Stimulated activated CD4-positive, alpha-beta T cell treated with anti-CD3 and anti-CD28 coated beads, Interleukin-1b, Interleukin-23, amount 100 ng/mL, for 24 hours (primary cell): ENCODE measurements at regions not wholly inside any gene's neighbourhood (a gene's known extent, or its start where the extent isn't known, plus 50 kb on each side); places are given as distances from the start of the nearest gene placed in this dataset.

Experiments
- DNase-seq, 4 experiments: peaks; one replicate each; pipeline ENCODE4 v3.0.0-alpha.2; 2020; ENCODE audit warnings: low read depth in 4 of 4, low spot score in 1 of 4

DNA sequence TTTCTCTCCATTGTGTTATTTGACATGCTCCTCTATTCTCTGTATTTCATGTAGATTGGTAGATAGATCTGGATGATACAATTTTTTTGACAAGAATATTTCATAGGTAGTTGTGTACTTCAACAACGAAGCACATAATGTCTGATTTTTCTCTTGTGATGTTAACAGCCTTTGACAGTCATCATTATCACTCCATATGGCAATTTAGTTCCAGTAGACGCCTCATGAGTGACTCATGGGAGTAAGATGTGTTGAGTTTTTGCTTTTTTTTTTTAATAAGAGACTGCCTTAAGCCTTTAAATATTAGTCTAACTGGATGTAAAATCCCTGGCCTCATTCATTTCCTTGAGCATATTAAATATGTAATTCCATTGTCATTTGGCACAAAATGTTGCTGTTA is 123.5 kb upstream of the ZNF32 start:
- no peak for DNase-seq

- no peak for DNase-seq
Observed at GRCh38 chr10:43771675-43772074, 123.0 kb upstream of the ZNF32 start.

GRCh38 chr10:43765516-43765915 is 116.8 kb upstream of the ZNF32 start:
- no peak for DNase-seq

DNA sequence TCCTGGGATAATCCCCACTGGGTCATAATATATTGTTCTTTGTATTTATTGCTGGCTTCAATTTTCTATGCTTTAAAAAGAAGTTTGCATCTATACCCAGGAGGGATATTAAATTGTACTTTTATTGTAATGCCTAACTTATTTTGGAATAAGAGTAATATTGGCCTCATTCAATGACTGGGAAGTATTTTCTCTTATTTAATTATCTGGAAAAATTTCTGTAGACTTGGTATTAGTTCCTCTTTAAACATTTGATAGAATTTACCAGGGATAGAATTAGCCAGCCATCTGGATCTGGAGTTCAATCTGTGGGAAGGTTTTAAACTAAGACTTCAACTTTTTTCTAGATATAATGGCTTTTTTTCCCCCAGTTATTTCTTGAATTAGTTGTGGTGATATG is 115.2 kb upstream of the ZNF32 start:
- no peak for DNase-seq

DNA sequence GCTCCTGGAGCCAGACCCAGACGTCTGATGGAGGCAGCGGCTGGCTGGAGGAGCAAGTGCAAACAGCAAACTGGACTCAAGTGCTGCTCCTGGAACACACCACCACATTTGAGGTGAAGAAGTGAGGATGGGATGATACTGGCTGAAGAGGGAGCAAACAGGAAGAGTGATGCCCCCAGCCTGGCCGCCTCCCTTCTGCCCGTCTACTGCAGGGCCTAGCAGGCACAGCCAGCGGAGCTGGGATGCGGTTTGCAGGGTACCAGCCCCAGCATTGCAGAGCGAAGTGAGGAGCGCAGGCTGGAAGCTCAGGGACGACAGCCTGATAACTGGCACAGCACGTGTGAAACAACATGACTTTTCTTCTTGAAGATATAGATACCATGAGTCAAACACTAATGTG is 111.8 kb upstream of the ZNF32 start:
- DNase-seq = no peak

GRCh38 chr10:43759216-43759615 is 110.5 kb upstream of the ZNF32 start:
- no peak for DNase-seq

GRCh38 chr10:43756341-43756740 is 107.7 kb upstream of the ZNF32 start:
- no peak for DNase-seq

DNA sequence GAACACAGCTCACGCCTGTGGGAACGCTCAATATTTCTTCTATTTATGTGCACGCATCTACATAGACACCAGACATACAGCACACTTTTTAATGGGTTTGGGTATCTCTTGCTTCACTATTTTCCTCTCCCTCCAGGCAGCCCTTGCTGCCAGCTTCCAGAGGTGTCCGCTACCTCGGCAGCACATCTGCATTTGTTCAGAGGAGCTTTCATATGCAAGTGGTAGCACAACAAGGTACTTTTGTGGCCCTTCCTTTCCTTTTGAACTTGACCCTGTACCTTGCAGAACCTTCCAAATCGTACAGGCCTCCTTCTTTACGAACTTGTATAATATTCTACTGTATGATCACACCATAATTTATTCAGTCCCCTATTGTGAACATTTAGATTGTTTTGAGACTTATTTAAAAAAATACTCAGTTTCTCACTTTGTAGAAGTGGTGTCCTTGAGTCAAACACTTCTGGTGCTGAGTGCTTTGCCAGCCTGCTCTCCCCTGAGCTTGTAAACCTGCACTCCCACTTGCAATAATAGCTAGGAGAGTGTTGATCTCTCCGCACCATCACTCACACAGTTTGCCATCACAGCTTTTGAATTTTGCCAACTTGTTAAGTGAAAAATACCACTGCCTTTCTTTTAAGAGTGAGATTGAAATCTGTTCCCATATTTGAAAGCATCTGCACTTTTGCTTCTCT is 106.0 kb upstream of the ZNF32 start:
- no peak for DNase-seq

DNA sequence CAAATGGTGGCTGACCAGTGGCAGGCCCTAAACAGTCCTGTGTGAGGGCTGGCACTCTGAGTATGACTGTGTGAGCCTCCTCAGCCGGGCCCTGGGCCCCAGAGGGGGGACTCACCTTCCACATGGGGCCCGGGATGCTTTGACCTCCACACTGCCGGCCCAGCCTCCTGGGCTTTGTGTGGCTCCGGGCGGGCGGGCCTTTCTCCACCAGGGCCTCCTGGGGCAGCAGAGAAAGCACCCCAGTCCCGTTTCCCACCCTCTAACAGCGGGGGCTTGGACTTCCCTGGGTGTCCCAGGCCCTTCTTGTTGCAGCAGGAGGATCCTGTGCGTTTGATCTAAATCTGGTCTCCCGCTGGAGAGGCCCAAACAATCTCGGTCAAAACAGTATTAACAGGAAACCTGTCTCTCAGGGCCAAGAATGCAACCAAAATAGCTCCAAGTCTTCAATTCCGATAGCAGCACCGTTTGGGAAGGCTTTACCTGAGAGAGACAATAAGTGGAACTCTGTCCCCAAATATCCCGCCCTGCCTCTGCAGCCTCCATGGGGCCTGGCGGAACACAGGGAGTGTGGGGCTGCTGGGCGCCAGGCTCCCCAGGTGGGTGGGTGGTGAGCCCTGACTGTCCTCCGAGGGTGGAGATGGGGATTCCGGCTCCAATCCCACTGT is 104.8 kb upstream of the ZNF32 start:
- DNase-seq = no peak

GRCh38 chr10:43752682-43753081 is 104.0 kb upstream of the ZNF32 start:
- DNase-seq = no peak

- DNase-seq = no peak
Observed at GRCh38 chr10:43751646-43752045, 103.0 kb upstream of the ZNF32 start.

- DNase-seq = no peak
Observed at GRCh38 chr10:43749940-43750552, 101.4 kb upstream of the ZNF32 start.

GRCh38 chr10:43749145-43749576 is 100.5 kb upstream of the ZNF32 start:
- no peak for DNase-seq

DNA sequence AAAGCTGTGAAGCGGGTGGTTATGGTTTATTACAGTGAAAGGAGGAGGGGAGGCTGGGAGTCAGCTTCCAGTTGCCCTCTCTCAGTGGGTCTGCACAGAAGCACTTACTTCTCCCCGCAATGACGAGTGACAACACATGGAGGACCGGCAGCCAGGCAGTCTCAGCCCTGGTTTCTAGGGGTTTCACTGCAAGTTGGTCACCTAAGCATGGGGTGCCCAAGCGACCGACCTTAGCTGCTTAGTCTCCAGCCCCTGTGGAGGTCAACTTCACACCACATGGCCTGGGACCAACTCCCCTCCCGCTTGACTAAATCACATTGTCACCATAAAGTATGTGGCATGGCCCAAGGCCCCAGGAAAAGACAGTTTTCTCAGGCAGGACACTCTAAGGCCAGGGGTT is 99.9 kb upstream of the ZNF32 start:
- DNase-seq = no peak

DNA sequence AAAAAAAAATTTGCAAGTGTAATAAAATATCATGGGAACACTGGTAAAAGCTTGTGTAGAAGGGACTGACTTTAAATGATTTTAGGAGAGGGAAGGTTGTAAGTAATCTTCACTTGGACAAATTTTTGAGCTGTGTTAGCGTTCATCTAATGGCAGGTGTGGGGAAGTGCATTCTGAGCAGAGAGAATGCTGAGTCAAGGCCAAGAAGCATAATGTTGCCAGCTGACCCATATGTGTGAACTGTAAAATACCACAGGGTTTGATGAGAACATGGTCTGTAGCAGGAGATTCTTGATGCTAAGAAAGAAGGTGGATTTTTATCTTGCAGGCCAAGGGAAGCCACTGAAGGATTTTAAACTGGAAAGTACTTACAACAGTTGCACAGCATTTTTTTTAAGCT is 98.2 kb upstream of the ZNF32 start:
- no peak for DNase-seq

DNA sequence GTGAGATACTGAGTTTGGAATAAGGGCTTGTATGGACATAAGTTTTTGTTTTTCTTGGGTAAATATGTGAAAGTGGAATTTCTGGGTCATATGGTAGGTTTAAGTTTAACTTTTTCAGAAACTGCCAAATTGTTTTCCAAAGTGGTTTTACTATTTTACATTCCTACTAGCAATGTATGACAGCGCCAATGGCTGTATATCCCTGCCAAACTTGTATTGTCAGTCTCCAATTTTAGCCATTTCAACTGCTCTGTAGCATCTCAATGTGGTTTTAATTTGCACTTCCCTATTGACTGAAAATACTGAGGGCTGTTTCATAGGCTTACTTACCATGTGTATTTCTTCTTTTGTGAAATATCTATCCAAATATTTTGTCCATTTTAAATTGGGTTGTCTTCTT is 90.5 kb upstream of the ZNF32 start:
- DNase-seq = no peak

DNA sequence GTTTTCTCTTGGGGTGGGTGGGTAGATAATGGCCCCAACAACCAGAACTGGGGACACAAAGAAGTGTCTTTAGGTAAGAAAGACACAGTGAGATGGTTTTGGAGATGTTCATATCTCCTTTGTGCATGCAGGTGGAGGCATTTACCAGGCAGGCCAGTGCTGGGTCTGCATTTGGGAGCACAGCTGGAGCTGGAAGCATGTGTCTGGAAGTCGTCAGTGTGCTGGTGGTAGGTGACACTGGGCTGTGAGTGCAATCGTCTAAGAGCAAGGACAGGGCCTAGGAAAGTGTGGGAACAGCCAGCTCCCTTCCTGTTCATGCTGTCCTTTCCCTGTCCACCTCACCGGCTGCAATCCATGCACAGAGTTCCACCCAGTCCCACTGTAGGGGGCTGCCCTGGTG is 88.3 kb upstream of the ZNF32 start:
- DNase-seq = no peak

GRCh38 chr10:43735907-43736306 is 87.2 kb upstream of the ZNF32 start:
- no peak for DNase-seq

DNA sequence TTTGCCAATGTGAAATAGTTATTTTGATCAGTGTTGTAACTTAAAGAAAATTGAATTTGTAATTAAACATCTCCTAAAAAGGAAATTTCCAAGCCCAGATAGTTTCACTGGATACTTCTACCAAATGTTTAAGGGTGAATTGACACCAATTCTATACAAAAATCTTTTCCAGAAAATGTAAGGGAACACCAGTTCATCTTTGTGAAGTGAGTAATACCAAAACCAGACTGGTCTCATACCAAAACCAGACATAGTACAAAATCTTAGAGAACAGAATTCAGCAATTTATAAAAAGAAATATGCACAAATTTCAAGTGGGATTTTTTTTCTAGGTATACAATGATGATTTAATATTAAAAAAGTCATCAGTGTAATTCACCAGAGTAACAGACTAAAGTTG is 86.0 kb upstream of the ZNF32 start:
- no peak for DNase-seq

- no peak for DNase-seq
Observed at GRCh38 chr10:43731486-43731885, 82.8 kb upstream of the ZNF32 start.

- DNase-seq = no peak
Observed at GRCh38 chr10:43728425-43728824, 79.7 kb upstream of the ZNF32 start.

GRCh38 chr10:43727935-43728334 is 79.3 kb upstream of the ZNF32 start:
- DNase-seq = no peak

- DNase-seq = no peak
Observed at GRCh38 chr10:43715334-43715733, 66.7 kb upstream of the ZNF32 start.
